Right cardiac atrium (tissue), 5 donors: ENCODE measurements at regions not wholly inside any gene's neighbourhood (a gene's known extent, or its start where the extent isn't known, plus 50 kb on each side); places are given as distances from the start of the nearest gene placed in this dataset.
"Not testable (repeated sequence)": the region's sequence is repeated elsewhere in the genome, so short reads cannot be mapped to it uniquely, and the experiment has no call there.

Experiments
- ATAC-seq, 2 donors: fragments of 200-7000 bp; cut with Tn5 transposase; one replicate each; pipeline versions ENCODE4 v1.8.0 to v1.9.1; 2020; ENCODE audit warnings: moderate library complexity in 2 of 2, mild to moderate bottlenecking in 1 of 2
- DNase-seq, 3 donors: peaks; one replicate each; pipeline ENCODE4 v3.0.0-alpha.2; 2020
- H3K27ac ChIP-seq: one replicate; pipeline ENCODE4 v1.5.1; 2013; ENCODE audit warnings: mild to moderate bottlenecking, low read length, control low read depth, moderate library complexity
- H3K27me3 ChIP-seq: one replicate; pipeline ENCODE4 v1.6.1; 2013; ENCODE audit not compliant: control insufficient read depth, insufficient read depth
- H3K4me1 ChIP-seq: one replicate; pipeline ENCODE4 v1.6.1; 2013; ENCODE audit warnings: low read length; ENCODE audit not compliant: control insufficient read depth, insufficient read depth
- H3K4me3 ChIP-seq: one replicate; pipeline ENCODE4 v1.5.1; 2013; ENCODE audit warnings: low read length, control low read depth
- H3K9me3 ChIP-seq: one replicate; pipeline ENCODE4 v1.6.1; 2013; ENCODE audit warnings: low read length; ENCODE audit not compliant: control insufficient read depth
- WGBS: extraction: QIAGEN DNeasy Blood & Tissue Kit; methylation state at CpG from one replicate; pipeline ENCODE4 v1.1.7; 2013; 5-methylcytosine and 5-hydroxymethylcytosine counted together
- intact Hi-C, 4 donors: fragments of 100-400 bp; cut with DNase I; formaldehyde crosslinking; loops; one replicate each; pipeline versions ENCODE4 v1.11.0 to v1.14.0; 2022 to 2023
- donor health status: healthy with polysubstance abuse.
- donor health status: DM: no; HTN: yes; CAD: no.
- donor health status: DM: no; HTN: no; CAD: no.
- donor health status: DM: no; HTN: yes; CAD: no; lungs with severe emphysema.
- donor health status: DM: yes; HTN: yes; CAD: no.

DNA sequence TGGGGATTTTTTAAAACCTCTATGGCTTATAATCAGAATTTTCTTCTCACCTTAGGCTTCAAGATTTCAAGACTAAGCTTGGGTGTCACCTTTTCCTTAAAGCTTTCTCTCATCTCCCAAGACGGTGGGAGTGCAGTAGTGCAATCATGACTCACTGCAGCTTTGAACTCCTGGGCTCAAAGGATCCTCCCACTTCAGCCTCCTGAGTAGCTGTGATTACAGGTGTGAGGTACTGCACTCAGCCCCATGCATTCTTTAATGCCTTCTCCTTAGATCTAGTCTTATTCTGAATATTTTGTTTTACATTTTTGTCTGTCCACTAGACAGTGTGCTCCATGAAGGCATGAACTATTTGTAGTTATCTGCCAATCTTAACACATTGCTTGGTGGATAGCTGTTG, 55.7 kb upstream of the FAT3 start:
- H3K4me3 ChIP-seq: no peak overlapping the region
- ATAC-seq (no peak), DNase-seq (no peak)
- intact Hi-C loops: no loop called here
- H3K9me3 ChIP-seq: no peaks in the 10 kb centered on the region
- no peak overlapping the region for H3K27ac ChIP-seq
- H3K4me1 ChIP-seq: no peaks in the 10 kb centered on the region
- no peaks in the 10 kb centered on the region for H3K27me3 ChIP-seq
- 72% methylated on average over 1 of the region's 1 CpG for WGBS

GRCh38 chr11:92167571-92167970, 57.0 kb upstream of the FAT3 start:
- WGBS: 82% methylated on average over 4 of the region's 4 CpGs
- Histone ChIP-seq H3K4me3 (no peak overlapping the region), H3K27me3 (no peaks in the 10 kb centered on the region), H3K9me3 (no peaks in the 10 kb centered on the region), H3K27ac (no peak overlapping the region), H3K4me1 (no peaks in the 10 kb centered on the region)
- intact Hi-C loops: no loop called here
- no peak for DNase-seq
- ATAC-seq: no peak

- no peaks in the 10 kb centered on the region for H3K27me3 ChIP-seq
- DNase-seq: no peak
- H3K4me3 ChIP-seq: no peak overlapping the region
- ATAC-seq: no peak
- intact Hi-C loops: no loop called here
- H3K9me3 ChIP-seq: no peaks in the 10 kb centered on the region
- H3K4me1 ChIP-seq: no peaks in the 10 kb centered on the region
- WGBS: 75% methylated on average over 3 of the region's 3 CpGs
- no peak overlapping the region for H3K27ac ChIP-seq
Observed at GRCh38 chr11:92166335-92166734, 58.3 kb upstream of the FAT3 start.

DNA sequence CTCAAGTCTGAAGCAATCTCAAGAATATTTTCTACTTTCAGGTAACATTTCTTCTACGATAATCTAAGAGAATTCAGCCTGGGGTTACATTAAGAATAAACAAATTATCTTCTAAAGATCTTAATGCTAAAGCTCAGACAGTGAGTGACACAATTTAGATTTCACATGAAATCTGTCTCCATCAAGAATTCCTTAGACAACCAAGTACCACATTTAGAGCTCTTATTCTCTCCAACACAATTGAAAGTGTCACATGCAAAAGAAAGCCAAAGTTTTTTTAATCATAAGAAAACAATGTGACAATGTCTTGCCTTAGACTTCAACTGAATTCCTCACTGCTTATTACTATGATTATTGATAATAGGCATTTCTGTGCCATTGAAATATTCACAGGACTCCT, 60.7 kb upstream of the FAT3 start:
- no peaks in the 10 kb centered on the region for H3K27me3 ChIP-seq
- H3K4me3 ChIP-seq: no peak overlapping the region
- intact Hi-C loops: no loop called here
- no peak overlapping the region for H3K27ac ChIP-seq
- DNase-seq (no peak), ATAC-seq (no peak)
- no peaks in the 10 kb centered on the region for H3K9me3 ChIP-seq
- H3K4me1 ChIP-seq: no peaks in the 10 kb centered on the region
- 85% methylated on average over 1 of the region's 1 CpG for WGBS

DNA sequence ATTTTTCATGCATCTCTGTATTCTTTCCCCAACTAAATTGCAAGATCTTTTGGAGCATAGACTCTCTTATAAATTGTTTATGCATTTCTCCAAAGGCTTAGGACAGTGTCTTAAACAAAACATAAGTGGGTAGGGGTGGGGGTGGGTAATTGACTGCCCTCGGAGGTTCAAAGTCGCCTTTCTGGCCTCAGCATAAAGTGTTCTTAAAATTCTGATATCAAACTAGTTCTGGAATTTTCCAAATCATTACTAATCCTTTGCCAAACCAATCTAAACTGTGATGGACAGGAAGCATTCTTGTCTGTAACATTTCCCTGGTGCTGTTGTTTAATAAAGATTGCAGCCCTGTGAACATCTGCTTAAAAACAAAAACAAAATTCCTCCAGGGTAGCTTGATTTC, 61.8 kb upstream of the FAT3 start:
- no peaks in the 10 kb centered on the region for H3K27me3 ChIP-seq
- WGBS: 46% methylated on average over 2 of the region's 2 CpGs
- no peaks in the 10 kb centered on the region for H3K9me3 ChIP-seq
- no peak for ATAC-seq
- no peak for DNase-seq
- intact Hi-C loops: no loop called here
- no peak overlapping the region for H3K4me3 ChIP-seq
- no peak overlapping the region for H3K27ac ChIP-seq
- H3K4me1 ChIP-seq: no peaks in the 10 kb centered on the region

- 84% methylated on average over 1 of the region's 1 CpG for WGBS
- Histone ChIP-seq H3K4me1 (no peaks in the 10 kb centered on the region), H3K27ac (no peak overlapping the region), H3K4me3 (no peak overlapping the region), H3K27me3 (no peaks in the 10 kb centered on the region), H3K9me3 (no peaks in the 10 kb centered on the region)
- DNase-seq (no peak), ATAC-seq (no peak)
- intact Hi-C loops: no loop called here
Observed at GRCh38 chr11:92159931-92160330, 64.7 kb upstream of the FAT3 start.

DNA sequence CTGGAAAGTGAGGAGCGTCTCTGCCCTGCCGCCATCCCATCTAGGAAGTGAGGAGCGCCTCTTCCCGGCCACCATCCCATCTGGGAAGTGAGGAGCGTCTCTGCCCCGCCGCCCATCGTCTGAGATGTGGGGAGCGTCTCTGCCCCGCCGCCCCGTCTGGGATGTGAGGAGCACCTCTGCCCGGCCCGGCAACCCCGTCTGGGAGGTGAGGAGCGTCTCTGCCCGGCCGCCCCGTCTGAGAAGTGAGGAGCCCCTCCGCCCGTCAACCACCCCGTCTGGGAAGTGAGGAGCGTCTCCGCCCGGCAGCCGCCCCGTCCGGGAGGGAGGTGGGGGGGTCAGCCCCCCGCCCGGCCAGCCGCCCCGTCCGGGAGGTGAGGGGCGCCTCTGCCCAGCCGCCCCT, 67.2 kb upstream of the FAT3 start:
- H3K27ac ChIP-seq, H3K4me3 ChIP-seq, intact Hi-C loops, H3K4me1 ChIP-seq, H3K27me3 ChIP-seq, ATAC-seq, H3K9me3 ChIP-seq: not testable (repeated sequence)
- 94% methylated on average over 28 of the region's 35 CpGs for WGBS
- DNase-seq: peak in 1 of 3 donors; percentile 43

DNA sequence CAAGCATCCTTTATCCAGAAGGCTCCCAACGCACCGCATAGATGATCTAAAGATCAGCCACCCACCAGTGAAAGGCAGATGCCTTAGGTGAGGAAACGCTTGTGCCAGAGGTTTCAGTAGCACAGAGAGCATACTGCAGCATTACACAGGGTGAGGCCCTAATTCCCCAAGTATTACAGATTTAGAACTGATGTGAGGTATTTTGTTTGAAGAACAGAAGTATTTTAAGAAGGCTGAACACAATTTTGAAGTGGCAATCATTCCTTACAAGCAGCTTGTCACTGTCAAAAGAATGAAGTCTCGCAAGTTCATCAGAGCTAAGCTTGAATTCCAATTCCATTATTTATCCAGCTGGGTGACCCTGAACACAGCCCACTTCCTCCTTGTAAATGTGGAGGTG, 70.0 kb upstream of the FAT3 start:
- Histone ChIP-seq H3K27me3 (no peaks in the 10 kb centered on the region), H3K9me3 (no peaks in the 10 kb centered on the region), H3K4me3 (no peak overlapping the region), H3K4me1 (no peaks in the 10 kb centered on the region), H3K27ac (no peak overlapping the region)
- intact Hi-C loops: no loop called here
- DNase-seq: no peak
- 74% methylated on average over 4 of the region's 4 CpGs for WGBS
- ATAC-seq: no peak

- DNase-seq: no peak
- ATAC-seq: no peak
Observed at GRCh38 chr11:92154110-92154509, 70.5 kb upstream of the FAT3 start.

GRCh38 chr11:92153542-92153941, 71.1 kb upstream of the FAT3 start:
- no peak overlapping the region for H3K4me3 ChIP-seq

More at GRCh38 chr11:92154110-92154509, 70.5 kb upstream of the FAT3 start:
- Histone ChIP-seq H3K4me3 (no peak overlapping the region), H3K9me3 (no peaks in the 10 kb centered on the region), H3K27me3 (no peaks in the 10 kb centered on the region), H3K27ac (no peak overlapping the region), H3K4me1 (no peaks in the 10 kb centered on the region)
- intact Hi-C loops: no loop called here
- WGBS: 61% methylated on average over 2 of the region's 2 CpGs

GRCh38 chr11:92152245-92152644, 72.4 kb upstream of the FAT3 start:
- no peak overlapping the region for H3K4me3 ChIP-seq
- H3K27ac ChIP-seq: no peak overlapping the region
- DNase-seq (no peak), ATAC-seq (no peak)
- intact Hi-C loops: no loop called here
- H3K4me1 ChIP-seq: no peaks in the 10 kb centered on the region
- H3K27me3 ChIP-seq: no peaks in the 10 kb centered on the region
- WGBS: 73% methylated on average over 7 of the region's 7 CpGs
- no peaks in the 10 kb centered on the region for H3K9me3 ChIP-seq

More at GRCh38 chr11:92153542-92153941, 71.1 kb upstream of the FAT3 start:
- no peaks in the 10 kb centered on the region for H3K9me3 ChIP-seq
- H3K4me1 ChIP-seq: no peaks in the 10 kb centered on the region
- no peaks in the 10 kb centered on the region for H3K27me3 ChIP-seq
- DNase-seq (no peak), ATAC-seq (no peak)
- H3K27ac ChIP-seq: no peak overlapping the region
- intact Hi-C loops: no loop called here
- 72% methylated on average over 2 of the region's 2 CpGs for WGBS

DNA sequence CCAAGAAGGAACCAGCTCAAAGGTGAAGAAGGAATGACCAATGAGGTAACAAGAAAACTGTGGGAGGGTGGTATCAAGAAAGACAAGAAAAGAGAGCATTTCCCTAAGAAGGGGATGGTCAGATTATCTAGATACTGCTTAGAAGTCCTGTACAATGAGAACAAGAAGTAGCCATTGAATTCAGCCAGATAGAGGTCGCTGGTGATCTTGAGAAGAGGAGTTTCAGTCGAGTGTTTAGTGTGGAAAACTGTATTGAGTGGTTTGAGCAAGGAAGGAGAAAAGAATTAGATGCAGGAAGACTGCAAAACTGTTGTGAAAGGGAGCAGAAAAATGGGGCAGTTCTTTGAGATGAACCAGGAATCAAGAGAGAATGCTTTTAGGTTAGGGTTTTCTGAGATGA, 74.6 kb upstream of the FAT3 start:
- no peaks in the 10 kb centered on the region for H3K27me3 ChIP-seq
- DNase-seq: no peak
- ATAC-seq: no peak
- intact Hi-C loops: no loop called here
- no peaks in the 10 kb centered on the region for H3K9me3 ChIP-seq
- H3K27ac ChIP-seq: no peak overlapping the region
- WGBS: 37% methylated on average over 2 of the region's 2 CpGs
- no peaks in the 10 kb centered on the region for H3K4me1 ChIP-seq
- H3K4me3 ChIP-seq: no peak overlapping the region
